Loucy (cell line): ENCODE measurements at regions not wholly inside any gene's neighbourhood (a gene's known extent, or its start where the extent isn't known, plus 50 kb on each side); places are given as distances from the start of the nearest gene placed in this dataset.
"Not testable (repeated sequence)": the region's sequence is repeated elsewhere in the genome, so short reads cannot be mapped to it uniquely, and the experiment has no call there.

Experiments used
- EZH2phosphoT487 ChIP-seq: fragments of 200-600 bp; IDR thresholded peaks from 2 replicates; pipeline ENCODE4 v1.6.1; 2018; ENCODE audit warnings: antibody characterized with exemption, mild to moderate bottlenecking, moderate library complexity, borderline replicate concordance
- TF ChIP-seq, protein P1 (sequence below): fragments of 200-600 bp; sonication (generic); conservative IDR thresholded peaks from 2 replicates; pipeline ENCODE4 v1.5.1; 2014; ENCODE audit warnings: mild to moderate bottlenecking, antibody characterized with exemption, low read length

DNA sequence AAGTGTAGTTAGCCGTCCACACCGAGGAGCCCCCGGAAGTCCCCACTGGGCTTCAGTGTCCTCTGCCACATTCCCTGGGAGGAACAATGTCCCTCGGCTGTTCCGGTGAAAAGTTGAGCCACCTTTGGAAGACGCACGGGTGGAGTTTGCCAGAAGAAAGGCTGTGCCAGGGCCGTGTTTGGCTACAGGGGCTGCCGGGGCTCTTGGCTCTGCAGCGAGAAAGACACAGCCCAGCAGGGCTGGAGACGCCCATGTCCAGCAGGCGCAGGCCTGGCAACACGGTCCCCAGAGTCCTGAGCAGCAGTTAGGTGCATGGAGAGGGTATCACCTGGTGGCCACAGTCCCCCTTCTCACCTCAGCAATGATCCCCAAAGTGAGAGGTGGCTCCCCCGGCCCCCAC lies 5486.2 kb upstream of the TPTE start:
- TF ChIP-seq, protein P1, sequence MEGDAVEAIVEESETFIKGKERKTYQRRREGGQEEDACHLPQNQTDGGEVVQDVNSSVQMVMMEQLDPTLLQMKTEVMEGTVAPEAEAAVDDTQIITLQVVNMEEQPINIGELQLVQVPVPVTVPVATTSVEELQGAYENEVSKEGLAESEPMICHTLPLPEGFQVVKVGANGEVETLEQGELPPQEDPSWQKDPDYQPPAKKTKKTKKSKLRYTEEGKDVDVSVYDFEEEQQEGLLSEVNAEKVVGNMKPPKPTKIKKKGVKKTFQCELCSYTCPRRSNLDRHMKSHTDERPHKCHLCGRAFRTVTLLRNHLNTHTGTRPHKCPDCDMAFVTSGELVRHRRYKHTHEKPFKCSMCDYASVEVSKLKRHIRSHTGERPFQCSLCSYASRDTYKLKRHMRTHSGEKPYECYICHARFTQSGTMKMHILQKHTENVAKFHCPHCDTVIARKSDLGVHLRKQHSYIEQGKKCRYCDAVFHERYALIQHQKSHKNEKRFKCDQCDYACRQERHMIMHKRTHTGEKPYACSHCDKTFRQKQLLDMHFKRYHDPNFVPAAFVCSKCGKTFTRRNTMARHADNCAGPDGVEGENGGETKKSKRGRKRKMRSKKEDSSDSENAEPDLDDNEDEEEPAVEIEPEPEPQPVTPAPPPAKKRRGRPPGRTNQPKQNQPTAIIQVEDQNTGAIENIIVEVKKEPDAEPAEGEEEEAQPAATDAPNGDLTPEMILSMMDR = not testable (repeated sequence)
- TF ChIP-seq EZH2phosphoT487 = not testable (repeated sequence)
